Heart right ventricle (tissue), 16 donors: ENCODE measurements at regions not wholly inside any gene's neighbourhood (a gene's known extent, or its start where the extent isn't known, plus 50 kb on each side); places are given as distances from the start of the nearest gene placed in this dataset.

Experiments
- ATAC-seq, 8 donors: fragments of 200-7000 bp; cut with Tn5 transposase; one replicate each; pipeline ENCODE4 v1.9.1; 2020; ENCODE audit warnings: mild to moderate bottlenecking in 8 of 8, moderate library complexity in 8 of 8, moderate number of reproducible peaks in 1 of 8
- DNase-seq, 2 donors: peaks; one replicate each; pipeline ENCODE4 v3.0.0-alpha.2; 2020
- H3K27ac ChIP-seq, 10 donors: fragments of 200-600 bp; sonication (generic) in 2 of 10; one replicate each; pipeline versions ENCODE4 v1.5.0 to v1.8.0; 2020 to 2022; ENCODE audit warnings: mild to moderate bottlenecking in 3 of 10
- H3K27me3 ChIP-seq, 7 donors: fragments of 200-600 bp; one replicate each; pipeline ENCODE4 v1.8.0; 2021 to 2022; ENCODE audit warnings: mild to moderate bottlenecking in 2 of 7
- H3K36me3 ChIP-seq, 9 donors: fragments of 200-600 bp; sonication (generic) in 1 of 9; one replicate each; pipeline versions ENCODE4 v1.5.0 to v1.8.0; 2020 to 2022; ENCODE audit warnings: mild to moderate bottlenecking in 2 of 9
- H3K4me1 ChIP-seq, 9 donors: fragments of 200-600 bp; sonication (generic) in 1 of 9; one replicate each; pipeline versions ENCODE4 v1.5.0 to v1.8.0; 2020 to 2022; ENCODE audit warnings: mild to moderate bottlenecking in 4 of 9
- H3K4me3 ChIP-seq, 10 donors: fragments of 200-600 bp; sonication (generic) in 2 of 10; one replicate each; pipeline versions ENCODE4 v1.5.0 to v1.8.0; 2020 to 2022; ENCODE audit warnings: mild to moderate bottlenecking in 7 of 10, moderate library complexity in 2 of 10
- H3K9me3 ChIP-seq, 11 donors: fragments of 200-600 bp in 10 of 11; sonication (generic) in 2 of 11; one replicate each; pipeline versions ENCODE4 v1.5.0 to v1.8.0; 2013 to 2022; ENCODE audit warnings: mild to moderate bottlenecking in 2 of 11, control low read depth in 1 of 11, moderate library complexity in 1 of 11
- WGBS, 2 donors: extraction: QIAGEN DNeasy Blood & Tissue Kit; methylation state at CpG; one replicate each; pipeline ENCODE4 v1.1.7; 2013; ENCODE audit warnings: inconsistent platforms in 1 of 2; 5-methylcytosine and 5-hydroxymethylcytosine counted together
- intact Hi-C, 10 donors: fragments of 100-400 bp; cut with DNase I; formaldehyde crosslinking; loops; one replicate each; pipeline versions ENCODE4 v1.11.1 to v1.14.2; 2022
- TF ChIP-seq, protein P1 (sequence below), 9 donors: fragments of 200-600 bp; sonication (generic) in 2 of 9; IDR thresholded peaks; one replicate each; pipeline versions ENCODE4 v1.5.0 to v1.8.0; 2021 to 2022; ENCODE audit warnings: antibody characterized with exemption in 9 of 9, mild to moderate bottlenecking in 5 of 9, moderate library complexity in 1 of 9
- donor health status: Arrhythmogenic right ventricular cardiomyopathy.
- donor health status: ischemic (EF 13 %, LVEDD 7.1; RV severe dilation, severe dysfunction).
- donor health status: healthy with polysubstance abuse.
- donor health status: DM: no; HTN: yes; CAD: no.
- donor health status: DM: no; HTN: no; CAD: no.
- donor health status: ischemic (EF 25% LVEDD 6.9; RV normal size, moderate dysfunction).
- donor health status: ischemic (EF 25% LVEDD 5.7; RV mildly dilated, moderate dysfunction).
- donor health status: healthy.
- donor health status: DM: yes; HTN: yes; CAD: no.
- donor health status: Ischemic cardiomyopathy.
- donor health status: ischemic (EF 35%, LVEDD 5.7; RV mildly dilated, moderate dysfunction).
- donor health status: nonischemic (EF 11% LVEDD 7.7; RV severe dilation, severe dysfunction).
- donor health status: DM: yes; HTN: yes; CAD: no.
- donor health status: PGD.
- donor health status: ischemic (EF 29% LVEDD 5.4; RV normal size, mild dysfunction).
- donor health status: nonischemic (EF 23%, LVEDD 6.1; RV moderate dilation, normal function).

DNA sequence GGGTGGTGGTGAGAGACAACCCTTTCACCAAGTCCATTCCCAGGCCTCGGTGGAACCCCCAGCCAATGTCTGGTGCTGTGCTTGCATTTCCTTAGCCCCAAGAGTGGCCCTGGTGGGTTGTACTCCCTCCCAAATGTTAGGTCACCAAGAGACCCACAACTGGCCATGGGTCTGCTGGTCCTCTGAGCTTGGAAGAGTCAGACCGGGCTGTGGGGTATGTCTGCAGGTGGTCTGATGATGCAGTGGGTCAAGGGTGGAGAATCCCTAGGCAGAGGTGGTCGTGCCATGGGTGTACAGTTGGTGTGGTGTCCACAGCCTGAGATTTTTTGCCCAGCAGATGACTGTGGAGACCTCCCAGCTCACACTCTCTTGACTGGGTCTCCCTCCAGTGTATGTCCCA lies 535.7 kb upstream of the CNKSR2 start:
- no peak overlapping the region for H3K4me3 ChIP-seq
- TF ChIP-seq, protein P1, sequence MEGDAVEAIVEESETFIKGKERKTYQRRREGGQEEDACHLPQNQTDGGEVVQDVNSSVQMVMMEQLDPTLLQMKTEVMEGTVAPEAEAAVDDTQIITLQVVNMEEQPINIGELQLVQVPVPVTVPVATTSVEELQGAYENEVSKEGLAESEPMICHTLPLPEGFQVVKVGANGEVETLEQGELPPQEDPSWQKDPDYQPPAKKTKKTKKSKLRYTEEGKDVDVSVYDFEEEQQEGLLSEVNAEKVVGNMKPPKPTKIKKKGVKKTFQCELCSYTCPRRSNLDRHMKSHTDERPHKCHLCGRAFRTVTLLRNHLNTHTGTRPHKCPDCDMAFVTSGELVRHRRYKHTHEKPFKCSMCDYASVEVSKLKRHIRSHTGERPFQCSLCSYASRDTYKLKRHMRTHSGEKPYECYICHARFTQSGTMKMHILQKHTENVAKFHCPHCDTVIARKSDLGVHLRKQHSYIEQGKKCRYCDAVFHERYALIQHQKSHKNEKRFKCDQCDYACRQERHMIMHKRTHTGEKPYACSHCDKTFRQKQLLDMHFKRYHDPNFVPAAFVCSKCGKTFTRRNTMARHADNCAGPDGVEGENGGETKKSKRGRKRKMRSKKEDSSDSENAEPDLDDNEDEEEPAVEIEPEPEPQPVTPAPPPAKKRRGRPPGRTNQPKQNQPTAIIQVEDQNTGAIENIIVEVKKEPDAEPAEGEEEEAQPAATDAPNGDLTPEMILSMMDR (IDR thresholded peaks at IDR 0.05), result no peak
- H3K4me1 ChIP-seq, result no peaks in the 10 kb centered on the region
- H3K36me3 ChIP-seq, result no peaks in the 10 kb centered on the region
- no peaks in the 10 kb centered on the region for H3K27me3 ChIP-seq
- H3K9me3 ChIP-seq, result peaks cover 0 to 22% (median 0%) of the 10 kb centered on the region in 11 donors
- 76 to 77% methylated on average over 3 of the region's 3 CpGs for WGBS, 2 donors
- ATAC-seq (no peak), DNase-seq (no peak)
- H3K27ac ChIP-seq, result no peak overlapping the region
- intact Hi-C loops, result no loop called here

DNA sequence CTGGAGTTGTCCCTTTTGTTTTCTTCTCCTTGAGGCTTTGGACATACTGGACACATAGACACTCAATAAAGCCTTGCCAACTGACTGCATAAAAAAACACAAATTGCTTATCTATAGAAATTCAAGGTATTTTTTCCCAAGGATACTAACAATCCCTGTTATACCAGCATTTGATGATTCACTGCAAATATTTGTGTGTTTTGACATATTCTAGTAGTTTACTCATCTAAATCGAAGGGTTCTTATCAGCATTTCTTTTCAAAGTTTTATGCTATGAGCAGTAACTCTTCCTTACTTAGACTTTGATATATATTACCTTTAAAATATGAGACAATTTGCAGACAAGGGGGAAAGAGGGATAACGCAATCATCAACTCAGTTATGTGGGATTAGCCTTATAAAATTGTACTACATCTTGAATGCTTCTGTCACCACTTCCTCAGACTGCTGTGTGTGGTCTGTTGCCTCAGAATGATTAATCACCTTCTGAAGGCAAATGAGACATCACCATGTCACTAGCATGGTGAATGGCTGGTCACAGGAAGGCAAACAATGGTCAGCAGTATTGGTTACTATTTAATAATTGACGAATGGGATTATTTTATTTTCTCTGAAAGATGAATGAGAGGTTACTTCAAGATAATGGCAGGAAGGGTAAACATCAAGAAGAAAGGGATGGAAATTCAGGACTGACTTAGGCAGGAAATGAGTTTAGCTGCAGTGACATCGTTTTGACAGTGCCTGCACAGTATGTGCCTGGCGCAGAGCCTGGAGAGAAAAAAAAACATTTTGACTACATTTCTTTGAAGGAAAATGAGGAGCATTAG lies 544.3 kb upstream of the CNKSR2 start:
- TF ChIP-seq, protein P1 (IDR thresholded peaks at IDR 0.05), result no peak
- Histone ChIP-seq H3K9me3 (peaks cover 0 to 6% (median 0%) of the 10 kb centered on the region in 11 donors), H3K27me3 (no peaks in the 10 kb centered on the region), H3K36me3 (no peaks in the 10 kb centered on the region), H3K4me3 (no peak overlapping the region), H3K4me1 (no peaks in the 10 kb centered on the region), H3K27ac (no peak overlapping the region)
- intact Hi-C loops, result no loop called here
- DNase-seq (no peak), ATAC-seq (no peak)
- WGBS, 2 donors, result 39 to 48% methylated on average over 5 of the region's 5 CpGs

DNA sequence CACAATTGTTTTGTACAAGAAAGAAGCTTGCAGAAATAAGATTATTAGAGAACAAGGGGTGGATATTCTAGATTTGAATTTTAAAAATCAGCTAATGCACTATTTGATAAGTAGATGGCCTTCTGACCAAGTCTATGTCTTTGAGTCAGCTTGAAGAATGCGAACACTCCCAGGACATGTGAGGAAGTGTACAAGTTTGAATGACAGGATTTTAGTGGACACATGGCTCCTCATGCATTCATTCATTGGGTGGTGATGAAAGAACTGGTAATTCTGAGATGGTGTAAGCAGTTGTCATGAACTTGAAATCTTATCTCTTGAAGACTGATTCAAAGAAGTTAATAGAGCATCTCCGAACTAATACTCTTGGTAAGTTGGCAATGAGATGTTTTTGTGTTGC lies 548.2 kb upstream of the CNKSR2 start:
- 72 to 80% methylated on average over 2 of the region's 2 CpGs for WGBS, 2 donors
- no peaks in the 10 kb centered on the region for H3K27me3 ChIP-seq
- no peak overlapping the region for H3K27ac ChIP-seq
- H3K4me1 ChIP-seq, result no peaks in the 10 kb centered on the region
- H3K9me3 ChIP-seq, result peaks cover 0 to 3% (median 0%) of the 10 kb centered on the region in 11 donors
- no peaks in the 10 kb centered on the region for H3K36me3 ChIP-seq
- intact Hi-C loops, result no loop called here
- TF ChIP-seq, protein P1 (IDR thresholded peaks at IDR 0.05), result no peak
- H3K4me3 ChIP-seq, result no peak overlapping the region
- ATAC-seq (no peak), DNase-seq (no peak)

DNA sequence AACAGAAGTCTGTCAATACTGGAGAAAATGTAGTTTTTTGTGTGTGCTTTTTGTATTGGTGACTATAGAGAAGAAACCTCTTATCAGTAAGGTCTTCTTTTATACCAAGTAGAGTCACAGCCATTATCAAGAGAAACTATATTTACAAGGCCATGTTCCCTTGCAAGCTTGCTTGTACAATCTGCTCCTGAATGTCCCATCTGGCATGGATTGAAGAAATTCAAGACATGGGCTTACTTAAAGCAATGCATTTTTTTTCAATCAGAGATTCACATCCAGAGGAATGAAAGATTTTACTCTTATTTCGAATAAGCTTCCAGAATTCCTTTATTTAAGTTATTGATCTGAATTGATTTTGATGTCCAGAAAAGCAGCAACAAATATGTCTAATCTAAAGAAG lies 537.3 kb upstream of the RPS6KA3 start:
- no peaks in the 10 kb centered on the region for H3K27me3 ChIP-seq
- intact Hi-C loops, result loop anchor here in 1 of 10 donors (10.0 kb wide), 1 partner anchor 59 kb away; no protein-coding TSS in a partner anchor
- TF ChIP-seq, protein P1 (IDR thresholded peaks at IDR 0.05), result no peak
- H3K9me3 ChIP-seq, result peaks cover 0 to 9% (median 0%) of the 10 kb centered on the region in 11 donors
- ATAC-seq, result no peak
- H3K4me3 ChIP-seq, result no peak overlapping the region
- H3K4me1 ChIP-seq, result no peaks in the 10 kb centered on the region
- no peak overlapping the region for H3K27ac ChIP-seq
- WGBS, 2 donors, result 71 to 75% methylated on average over 1 of the region's 1 CpG
- no peaks in the 10 kb centered on the region for H3K36me3 ChIP-seq
- no peak for DNase-seq
